ENCODE measurements at regions not wholly inside any gene's neighbourhood (a gene's known extent, or its start where the extent isn't known, plus 50 kb on each side); places are given as distances from the start of the nearest gene placed in this dataset.

GRCh38 chr7:27399791-27400567 is 157.4 kb downstream of the EVX1 start:
- no peak for DNase-seq (ENCODE audit: low spot score)
- no peak for TF ChIP-seq CTCF (IDR thresholded peaks at IDR 0.05; ENCODE audit: poor library complexity)
- no peak for TF ChIP-seq EZH2 (IDR thresholded peaks at IDR 0.05; ENCODE audit: borderline replicate concordance)
- TF ChIP-seq EZH2phosphoT487 (IDR thresholded peaks at IDR 0.05; ENCODE audit: low read depth, severe bottlenecking, unreplicated experiment), result no peak
- no peaks in the 10 kb centered on the region for H3K9me2 ChIP-seq (replicated peaks; ENCODE audit: insufficient read depth)
- no peak overlapping the region for H3K4me2 ChIP-seq
- H3K27me3 ChIP-seq, result no peaks in the 10 kb centered on the region
- WGBS (ENCODE audit: low lambda C conversion rate, missing lambda C conversion rate), result 68% methylated on average over 11 of the region's 11 CpGs
- H2AFZ ChIP-seq, result no peak overlapping the region
- no peaks in the 10 kb centered on the region for H3K9me3 ChIP-seq (ENCODE audit: low read depth)
- H3K36me3 ChIP-seq (replicated peaks; ENCODE audit: insufficient read depth, low read depth), result no peaks in the 10 kb centered on the region
- no peak overlapping the region for H3K27ac ChIP-seq
- no peaks in the 10 kb centered on the region for H3K4me1 ChIP-seq (ENCODE audit: insufficient read depth)
- H3K4me3 ChIP-seq, result no peak overlapping the region
- no peaks in the 10 kb centered on the region for H3K79me2 ChIP-seq
- no peaks in the 10 kb centered on the region for H4K20me1 ChIP-seq (ENCODE audit: insufficient read depth, poor library complexity, severe bottlenecking)

GRCh38 chr7:27405780-27406179 is 163.2 kb downstream of the EVX1 start:
- no peak for DNase-seq (ENCODE audit: low spot score)
- no peaks in the 10 kb centered on the region for H3K79me2 ChIP-seq
- H3K4me3 ChIP-seq, result no peak overlapping the region
- TF ChIP-seq EZH2phosphoT487 (IDR thresholded peaks at IDR 0.05; ENCODE audit: low read depth, severe bottlenecking, unreplicated experiment), result no peak
- TF ChIP-seq CTCF (IDR thresholded peaks at IDR 0.05; ENCODE audit: poor library complexity), result no peak
- no peak for TF ChIP-seq EZH2 (IDR thresholded peaks at IDR 0.05; ENCODE audit: borderline replicate concordance)
- no peaks in the 10 kb centered on the region for H3K9me2 ChIP-seq (replicated peaks; ENCODE audit: insufficient read depth)
- no peak overlapping the region for H3K27ac ChIP-seq
- no peaks in the 10 kb centered on the region for H3K27me3 ChIP-seq
- no peaks in the 10 kb centered on the region for H3K9me3 ChIP-seq (ENCODE audit: low read depth)
- H3K4me1 ChIP-seq (ENCODE audit: insufficient read depth), result no peaks in the 10 kb centered on the region
- no peak overlapping the region for H2AFZ ChIP-seq
- H4K20me1 ChIP-seq (ENCODE audit: insufficient read depth, poor library complexity, severe bottlenecking), result no peaks in the 10 kb centered on the region
- no peak overlapping the region for H3K4me2 ChIP-seq
- 95% methylated on average over 8 of the region's 8 CpGs for WGBS (ENCODE audit: low lambda C conversion rate, missing lambda C conversion rate)
- no peaks in the 10 kb centered on the region for H3K36me3 ChIP-seq (replicated peaks; ENCODE audit: insufficient read depth, low read depth)

GRCh38 chr7:27409311-27409710 is 166.7 kb downstream of the EVX1 start:
- Histone ChIP-seq H3K9me2 (replicated peaks; ENCODE audit: insufficient read depth) (no peaks in the 10 kb centered on the region), H3K36me3 (replicated peaks; ENCODE audit: insufficient read depth, low read depth) (no peaks in the 10 kb centered on the region), H2AFZ (no peak overlapping the region), H3K79me2 (no peaks in the 10 kb centered on the region), H3K27me3 (no peaks in the 10 kb centered on the region), H3K4me3 (no peak overlapping the region), H4K20me1 (ENCODE audit: insufficient read depth, poor library complexity, severe bottlenecking) (no peaks in the 10 kb centered on the region), H3K4me2 (no peak overlapping the region), H3K27ac (no peak overlapping the region), H3K9me3 (ENCODE audit: low read depth) (no peaks in the 10 kb centered on the region), H3K4me1 (ENCODE audit: insufficient read depth) (no peaks in the 10 kb centered on the region)
- TF ChIP-seq EZH2 (IDR thresholded peaks at IDR 0.05; ENCODE audit: borderline replicate concordance) (no peak), EZH2phosphoT487 (IDR thresholded peaks at IDR 0.05; ENCODE audit: low read depth, severe bottlenecking, unreplicated experiment) (no peak), CTCF (IDR thresholded peaks at IDR 0.05; ENCODE audit: poor library complexity) (no peak)
- DNase-seq (ENCODE audit: low spot score), result no peak
- 61% methylated on average over 3 of the region's 3 CpGs for WGBS (ENCODE audit: low lambda C conversion rate, missing lambda C conversion rate)

Measured in hepatocyte (in vitro differentiated cells).